PC-9 (cell line): ENCODE measurements at regions not wholly inside any gene's neighbourhood (a gene's known extent, or its start where the extent isn't known, plus 50 kb on each side); places are given as distances from the start of the nearest gene placed in this dataset.

Source experiments
- CTCF ChIP-seq: fragments of 200-600 bp; sonication (generic); conservative IDR thresholded peaks from 2 replicates; pipeline ENCODE4 v1.6.1; 2017; ENCODE audit warnings: mixed run types, antibody characterized with exemption, mild to moderate bottlenecking, moderate library complexity
- EZH2 ChIP-seq: fragments of 200-600 bp; sonication (generic); IDR thresholded peaks from 2 replicates; pipeline ENCODE4 v1.8.0; 2017; ENCODE audit warnings: antibody characterized with exemption, low read depth

- TF ChIP-seq CTCF (no peak), EZH2 (no peak)
Measured at GRCh38 chr2:8571792-8572499, 109.9 kb upstream of the ID2 start.
